Glomerular visceral epithelial cell (primary cell): ENCODE measurements at regions not wholly inside any gene's neighbourhood (a gene's known extent, or its start where the extent isn't known, plus 50 kb on each side); places are given as distances from the start of the nearest gene placed in this dataset.

Source experiments
- DNase-seq: peaks from one replicate; pipeline ENCODE4 v3.0.0-alpha.2; 2016; ENCODE audit errors: extremely low spot score

GRCh38 chr10:78160591-78160990, 126.9 kb downstream of the RPS24 start:
- no peak for DNase-seq

- peak; percentile 53 for DNase-seq
These were observed 129.2 kb downstream of the RPS24 start for GRCh38 chr10:78162853-78163252.

DNA sequence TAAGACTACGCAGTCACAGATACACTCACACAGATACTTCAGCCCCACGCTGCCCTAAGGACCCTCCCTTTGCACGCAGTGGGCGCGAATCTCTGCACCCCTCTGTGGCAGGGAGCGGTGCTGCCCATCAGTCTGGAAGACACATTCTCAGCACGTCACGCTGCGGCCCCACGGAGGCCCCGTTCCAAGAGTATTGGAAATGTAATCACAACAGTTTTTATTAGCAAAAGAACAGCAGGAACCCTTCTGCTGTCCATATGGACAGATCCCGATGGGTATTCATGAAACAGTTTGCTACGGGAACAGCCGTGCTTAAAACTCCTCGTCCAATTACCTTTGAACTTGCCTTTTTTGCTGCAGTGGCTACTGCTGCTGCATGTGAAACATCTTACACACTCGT, 131.0 kb downstream of the RPS24 start:
- DNase-seq = no peak

DNA sequence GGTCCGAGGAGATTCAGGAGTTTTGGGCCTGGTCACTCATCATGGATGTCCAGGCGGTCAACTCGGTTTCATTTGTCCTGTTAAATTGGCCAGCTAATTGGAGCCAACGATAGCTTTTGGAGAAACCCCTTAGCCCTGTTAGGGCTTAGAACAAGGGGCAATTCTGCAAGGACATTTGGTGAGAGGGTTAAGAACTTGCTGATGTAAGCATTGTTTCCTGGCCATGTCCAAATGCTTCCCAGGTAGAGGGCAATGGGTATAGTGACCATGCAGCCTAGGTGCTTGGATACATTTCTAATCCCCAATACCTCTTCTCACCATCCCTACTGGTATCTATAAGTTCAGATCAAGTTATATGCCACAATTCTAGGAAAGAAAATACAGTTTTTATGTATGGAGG, 131.5 kb downstream of the RPS24 start:
- DNase-seq = no peak

- peak; percentile 13 for DNase-seq
These were observed 132.0 kb downstream of the RPS24 start for GRCh38 chr10:78165617-78166016.

DNA sequence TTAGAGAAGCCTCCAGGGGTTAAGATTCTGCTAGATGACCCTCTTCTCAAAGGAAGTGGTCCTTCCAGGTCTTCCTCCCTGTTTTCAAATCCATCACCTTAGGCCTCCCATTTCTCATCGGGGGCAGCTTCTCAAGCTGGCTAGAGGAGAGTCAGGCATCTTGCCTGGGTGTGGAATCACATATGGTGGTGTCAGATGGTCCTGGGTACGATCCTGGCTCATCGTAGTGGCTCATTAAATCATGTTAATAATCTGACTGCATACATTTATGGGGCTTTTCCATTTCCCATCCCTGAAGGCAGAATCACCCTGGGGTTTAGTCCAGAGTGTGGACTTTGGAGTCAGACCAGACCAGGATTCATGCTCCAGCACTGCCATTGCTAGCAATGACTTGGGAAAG, 132.6 kb downstream of the RPS24 start:
- no peak for DNase-seq

- no peak for DNase-seq
These were observed 135.6 kb downstream of the RPS24 start for GRCh38 chr10:78169214-78169613.

GRCh38 chr10:78170026-78170475, 136.4 kb downstream of the RPS24 start:
- no peak for DNase-seq

DNA sequence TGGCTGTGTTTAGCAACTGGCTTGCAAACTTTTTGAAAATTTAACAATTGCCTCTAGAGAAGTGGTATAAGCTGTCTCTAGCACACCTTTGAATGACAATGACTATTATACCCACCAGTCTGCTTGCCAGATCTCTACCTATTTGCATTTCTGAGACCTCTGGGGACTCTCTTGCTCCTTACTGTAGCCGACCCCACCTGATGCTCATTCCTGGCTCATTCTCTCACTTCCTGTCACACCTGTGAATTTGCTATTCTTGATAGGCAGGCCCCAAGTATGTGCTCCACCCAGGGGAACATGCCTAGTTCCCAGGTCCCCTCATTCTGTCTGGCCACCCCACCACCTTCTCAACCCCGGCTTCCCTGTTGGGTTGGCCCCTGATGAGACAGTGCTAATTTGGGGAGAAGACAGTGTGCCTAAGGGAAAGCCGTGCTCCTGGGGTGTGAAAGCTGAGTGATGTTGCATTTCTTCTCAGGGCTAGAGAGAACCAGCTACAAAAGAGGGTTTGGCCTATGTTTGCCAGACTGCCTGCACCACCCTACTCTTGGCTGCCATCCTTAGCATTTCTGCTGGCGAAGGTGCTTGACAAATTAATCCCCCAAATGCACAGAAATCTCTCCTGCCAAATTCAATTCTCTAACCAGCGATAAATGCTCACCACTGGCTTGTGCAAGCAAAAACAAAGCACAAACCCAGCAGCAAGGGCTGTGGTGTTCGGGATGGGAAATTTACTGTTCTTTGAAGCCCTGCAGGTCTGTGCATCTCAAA, 138.2 kb downstream of the RPS24 start:
- no peak for DNase-seq

DNA sequence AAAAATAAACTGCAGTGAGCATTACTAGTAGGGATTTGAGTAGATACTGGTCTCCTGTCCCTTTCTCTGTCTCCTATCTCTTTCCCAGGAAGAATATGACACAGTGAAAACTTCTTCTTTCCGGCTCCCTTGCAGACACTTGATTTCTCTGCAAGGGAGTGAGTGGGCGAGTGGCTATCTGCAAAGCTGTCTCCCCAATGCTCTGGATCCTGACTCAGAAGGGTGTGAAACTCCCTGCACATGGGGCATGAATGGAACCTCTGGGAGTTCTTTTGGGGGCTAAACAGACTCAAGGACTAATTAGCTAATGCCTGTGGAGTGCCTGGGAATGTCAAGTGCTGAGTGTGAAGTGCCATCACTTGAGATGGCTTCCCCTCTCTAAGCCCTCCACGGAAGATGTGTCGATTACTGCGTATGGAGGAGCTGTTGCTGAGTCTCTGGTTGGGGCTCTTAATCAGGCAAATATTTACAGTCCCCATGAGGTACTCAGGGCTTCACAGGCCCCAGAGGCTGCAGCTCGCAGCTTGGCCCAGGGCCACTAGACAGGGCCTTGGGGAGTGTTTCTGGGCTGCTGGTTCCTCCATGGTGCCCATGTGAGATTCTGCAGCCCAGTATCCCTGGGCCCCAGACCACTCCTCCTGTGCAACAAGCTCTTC, 139.8 kb downstream of the RPS24 start:
- DNase-seq = no peak

GRCh38 chr10:78175444-78176015, 141.9 kb downstream of the RPS24 start:
- DNase-seq = no peak

GRCh38 chr10:78176320-78177317, 143.0 kb downstream of the RPS24 start:
- DNase-seq = no peak

DNA sequence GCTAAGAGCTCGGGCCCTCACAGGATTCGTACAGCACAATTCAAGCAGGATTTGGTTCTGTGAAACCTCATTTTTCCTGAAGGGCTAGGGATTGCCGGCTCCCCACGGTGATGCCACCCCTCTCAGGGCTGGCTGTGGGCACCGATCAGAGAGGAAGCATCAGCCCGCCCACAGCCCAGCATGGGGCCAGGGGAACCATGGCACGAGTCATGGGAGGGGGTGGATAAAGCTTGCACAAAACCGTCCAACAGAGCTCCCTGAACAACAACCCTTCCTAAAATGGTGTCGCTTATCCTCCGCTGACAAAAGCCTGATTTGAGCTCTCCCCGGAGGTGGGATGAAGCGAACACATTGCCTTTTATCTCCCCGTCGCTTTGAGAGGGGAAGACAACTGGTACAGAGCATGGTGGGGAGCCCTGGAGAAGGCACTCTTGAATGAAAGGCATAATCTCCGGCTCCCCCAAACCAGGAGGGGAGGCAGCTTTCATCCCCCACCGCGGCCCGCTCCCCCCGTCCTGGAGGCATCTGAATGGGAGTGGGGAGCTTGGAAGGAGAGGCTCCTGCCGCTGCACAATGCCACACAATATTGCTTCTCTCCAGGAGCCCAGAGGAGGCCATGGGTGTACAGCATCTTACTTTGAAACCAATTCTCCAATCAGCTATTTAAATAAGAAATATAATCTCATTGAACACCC, 144.0 kb downstream of the RPS24 start:
- DNase-seq = no peak

DNA sequence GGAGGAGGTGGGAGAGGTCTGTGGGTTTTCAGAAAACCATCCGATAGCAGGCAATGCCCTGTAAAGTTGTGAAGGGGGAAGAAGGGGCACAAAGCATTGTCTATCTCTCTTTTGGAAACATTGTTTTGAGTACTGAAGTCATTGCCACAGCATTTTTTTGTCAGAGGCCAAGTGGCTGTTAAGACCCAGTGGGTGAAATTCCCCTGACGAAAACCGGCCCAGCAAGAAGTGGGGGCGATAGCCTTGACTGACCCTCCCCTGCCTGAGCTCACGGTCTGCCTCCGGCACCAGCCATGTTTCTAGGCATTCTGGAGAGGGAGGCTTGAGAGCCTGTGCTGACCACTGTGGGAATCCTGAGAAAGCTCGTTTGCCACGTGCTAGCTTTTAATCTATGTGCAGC, 144.7 kb downstream of the RPS24 start:
- no peak for DNase-seq

GRCh38 chr10:78178940-78179339, 145.3 kb downstream of the RPS24 start:
- DNase-seq = no peak

DNA sequence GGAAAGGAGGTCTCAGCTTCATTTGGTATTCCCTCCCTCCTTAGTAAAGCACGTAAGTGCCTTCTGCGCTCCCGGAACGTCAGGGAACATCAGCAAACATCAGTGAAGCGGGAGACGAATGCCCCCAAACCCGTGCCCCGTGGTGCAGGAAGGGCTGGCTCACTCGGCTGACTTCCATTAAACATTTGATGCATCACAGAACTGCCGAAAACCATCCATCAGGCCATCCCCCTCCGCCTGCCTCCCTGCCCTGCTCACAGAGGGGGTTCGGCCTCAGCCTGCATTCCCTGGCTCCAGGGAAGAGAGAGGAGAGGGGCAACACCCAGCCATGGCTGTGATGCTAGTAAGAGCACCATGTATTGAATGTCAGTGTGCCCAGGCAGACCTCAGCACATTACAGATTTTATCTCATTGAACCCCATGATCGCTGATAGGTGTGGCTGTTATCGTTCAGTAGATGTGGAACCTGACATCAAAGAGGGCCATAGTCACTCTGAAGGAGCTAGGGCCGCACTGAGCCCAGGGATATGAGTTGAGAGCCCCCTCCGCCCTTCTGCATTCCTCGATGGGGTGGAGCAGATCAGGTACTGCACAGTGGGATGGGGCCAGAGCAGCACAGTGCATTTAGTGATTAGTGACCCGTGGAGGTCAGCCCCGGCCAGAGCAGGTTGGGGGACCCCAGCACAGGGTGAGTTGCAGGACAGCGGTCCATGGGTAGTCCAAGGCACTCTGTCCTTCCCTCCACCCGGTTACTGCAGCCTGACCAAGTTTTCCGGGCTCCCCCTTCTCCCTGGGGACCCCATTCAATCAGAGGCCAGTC, 146.4 kb downstream of the RPS24 start:
- DNase-seq = no peak

DNA sequence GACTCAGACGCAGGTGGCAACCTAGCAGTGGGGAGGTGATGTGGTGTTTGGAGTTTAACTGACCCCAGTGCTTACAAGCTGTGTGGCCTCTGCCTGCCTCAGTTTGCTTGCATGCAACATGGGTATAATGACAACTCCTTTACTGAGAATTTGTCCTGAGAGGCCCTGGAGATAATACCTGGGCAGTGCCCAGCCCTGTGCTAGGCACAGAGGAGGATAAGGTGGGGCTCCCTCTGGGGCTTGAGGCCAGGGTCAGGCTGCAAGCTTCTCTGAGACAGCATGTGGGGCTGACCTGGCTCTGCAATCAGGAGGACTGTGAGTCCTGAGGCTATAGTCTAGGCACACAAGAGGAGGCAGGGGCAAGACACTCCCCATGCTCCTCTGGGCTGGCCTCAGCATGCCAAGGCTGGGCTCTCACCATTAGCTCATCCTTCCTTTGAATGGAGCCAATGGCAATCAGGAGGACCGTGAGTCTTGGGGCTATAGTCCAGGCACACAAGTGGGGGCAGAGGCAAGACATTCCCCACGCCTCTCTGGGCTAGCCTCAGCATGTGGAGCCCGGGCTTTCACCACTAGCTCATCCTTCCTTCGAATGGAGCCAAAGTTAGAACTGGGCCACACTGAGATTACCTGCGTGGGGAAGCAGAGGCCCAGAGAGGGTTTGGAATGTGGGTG, 147.9 kb downstream of the RPS24 start:
- DNase-seq = no peak

DNA sequence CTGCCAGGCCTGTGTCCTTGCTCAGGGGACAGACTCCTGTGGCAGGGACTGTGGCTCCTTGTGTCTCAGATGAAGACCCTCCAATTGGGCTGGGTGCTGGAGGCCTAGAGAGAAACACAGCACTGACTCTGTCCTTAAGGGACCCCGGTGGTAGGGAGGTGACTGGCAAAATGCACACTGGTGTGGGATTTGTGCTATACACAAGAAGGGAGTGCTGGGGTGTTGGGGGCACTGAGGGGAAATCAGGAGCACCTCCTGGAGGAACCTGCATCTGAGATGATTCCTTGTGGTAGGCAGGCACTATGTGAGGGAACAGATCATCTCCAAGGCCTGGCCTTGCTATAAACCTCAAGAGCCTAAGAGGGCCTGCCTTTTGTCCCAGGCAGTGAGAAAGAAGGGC, 149.2 kb downstream of the RPS24 start:
- DNase-seq = no peak

DNA sequence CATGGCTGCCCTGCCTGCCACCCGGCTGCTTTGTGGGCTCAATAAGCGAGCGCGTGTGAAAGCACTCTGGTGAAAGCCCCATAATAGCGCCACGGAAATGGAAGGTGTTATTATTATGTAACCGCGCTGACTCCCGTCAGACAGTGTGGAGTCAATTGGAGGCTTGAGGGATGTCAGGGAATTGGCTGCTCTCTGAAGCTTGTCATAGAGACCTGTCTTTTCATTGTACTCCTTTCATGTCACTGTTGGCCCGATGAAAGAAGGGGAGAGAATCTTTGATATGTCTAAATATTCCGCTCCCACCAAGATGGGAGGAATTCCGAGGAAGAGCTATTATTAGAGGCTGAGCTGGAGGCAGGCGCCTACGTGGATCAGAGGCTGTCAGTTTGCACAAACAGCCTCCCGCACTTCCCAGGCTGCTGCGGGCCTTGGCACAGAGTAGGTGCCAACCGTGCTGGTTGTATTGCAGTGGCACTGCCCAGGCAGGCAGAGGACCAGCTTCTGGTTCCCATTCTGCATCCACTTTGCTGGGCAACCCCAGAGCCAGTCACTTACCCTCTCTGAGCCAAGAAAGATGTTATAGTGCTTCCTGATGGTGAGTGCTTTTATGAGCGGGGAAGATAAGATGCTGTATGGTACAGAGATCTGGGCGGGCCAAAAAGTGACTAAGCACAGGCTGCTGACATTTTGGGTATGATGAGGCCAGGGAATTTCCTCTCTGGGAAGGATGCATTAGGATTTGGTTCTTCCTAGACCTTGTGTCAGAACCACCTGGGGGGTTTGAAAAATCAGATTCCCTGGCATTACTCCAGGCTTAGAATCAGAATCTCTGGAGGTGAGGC, 151.4 kb downstream of the RPS24 start:
- DNase-seq = no peak
